K562 (cell line): ENCODE measurements at regions not wholly inside any gene's neighbourhood (a gene's known extent, or its start where the extent isn't known, plus 50 kb on each side); places are given as distances from the start of the nearest gene placed in this dataset.

Source experiments
- CTCF ChIP-seq, 3 experiments: IDR thresholded peaks in 2 of 3; conservative IDR thresholded peaks in 1 of 3; 2 replicates each; pipeline ENCODE4 v1.5.1; 2011 to 2012; ENCODE audit warnings: low read length in 3 of 3, mild to moderate bottlenecking in 3 of 3, control low read depth in 2 of 3, improper control_type of control experiment in 1 of 3, inconsistent platforms in 1 of 3, low read depth in 1 of 3, mixed read lengths in 1 of 3, moderate library complexity in 1 of 3; ENCODE audit not compliant: insufficient read depth in 2 of 3
- ETV1 ChIP-seq: fragments of 450-650 bp; conservative IDR thresholded peaks from 2 replicates; pipeline ENCODE4 v1.6.1; 2016; ENCODE audit warnings: missing genetic modification characterization, control low read depth, low read depth, missing compliant biosample characterization
- MEF2A ChIP-seq: IDR thresholded peaks from 2 replicates; pipeline ENCODE4 v1.6.1; 2011; ENCODE audit warnings: low read depth, mild to moderate bottlenecking, low read length, moderate library complexity; ENCODE audit not compliant: control insufficient read depth
- MTF1 ChIP-seq: fragments of 250-450 bp; sonication (Bioruptor Pico); IDR thresholded peaks from 2 replicates; pipeline ENCODE4 v1.9.0; 2021; ENCODE audit warnings: moderate library complexity, mild to moderate bottlenecking, inconsistent platforms, borderline replicate concordance
- PATZ1 ChIP-seq: fragments of 250-450 bp; sonication (Bioruptor Pico); IDR thresholded peaks from 2 replicates; pipeline ENCODE4 v1.5.0; 2020; ENCODE audit warnings: mild to moderate bottlenecking, borderline replicate concordance
- POLR2A ChIP-seq: fragments of 450-650 bp; conservative IDR thresholded peaks from 2 replicates; pipeline ENCODE4 v1.6.1; 2016
- RBM39 ChIP-seq: fragments of 200-400 bp; formaldehyde crosslinking; optimal IDR thresholded peaks from 2 replicates; pipeline ENCODE3; 2018; ENCODE audit warnings: low read depth, low read length
- SMARCC2 ChIP-seq: fragments of 450-650 bp; IDR thresholded peaks from 2 replicates; pipeline ENCODE4 v1.6.1; 2017; ENCODE audit warnings: antibody characterized with exemption, moderate library complexity, mild to moderate bottlenecking, low read depth
- SRSF7 ChIP-seq: fragments of 200-400 bp; formaldehyde crosslinking; optimal IDR thresholded peaks from 2 replicates; pipeline ENCODE3; 2017; ENCODE audit warnings: mild to moderate bottlenecking, low read depth, low read length
- ZBTB12 ChIP-seq: fragments of 250-450 bp; sonication (Bioruptor Pico); IDR thresholded peaks from 2 replicates; pipeline ENCODE4 v1.4.0; 2020

- no peak for TF ChIP-seq CTCF (IDR thresholded peaks at IDR 0.05 in 2 of 3, conservative IDR thresholded peaks at IDR 0.05 in 1 of 3; ENCODE audit: insufficient read depth in 2 of 3, low read depth in 1 of 3, low read length in 3 of 3)
- no peak for TF ChIP-seq MTF1 (CRISPR knock-in tag)
- TF ChIP-seq ZBTB12 (CRISPR knock-in tag) = no peak
- no peak for TF ChIP-seq ETV1
- TF ChIP-seq MEF2A = no peak
- no peak for TF ChIP-seq RBM39
- TF ChIP-seq SMARCC2 = no peak
- no peak for TF ChIP-seq POLR2A
- no peak for TF ChIP-seq SRSF7
- no peak for TF ChIP-seq PATZ1 (CRISPR knock-in tag)
Observed at GRCh38 chr4:187042251-187042650, 318.6 kb upstream of the FAT1 start.
